OCI-LY3 (cell line): ENCODE measurements at regions not wholly inside any gene's neighbourhood (a gene's known extent, or its start where the extent isn't known, plus 50 kb on each side); places are given as distances from the start of the nearest gene placed in this dataset.

Source experiments
- EZH2phosphoT487 ChIP-seq: fragments of 200-600 bp; shearing (Covaris generic); IDR thresholded peaks from 2 replicates; pipeline ENCODE4 v1.6.1; 2018; ENCODE audit warnings: antibody characterized with exemption, mixed run types, low read depth
- TF ChIP-seq, protein P1 (sequence below): fragments of 200-600, 300-600 bp; sonication (generic); IDR thresholded peaks from 2 replicates; pipeline ENCODE4 v1.5.1; 2014; ENCODE audit warnings: antibody characterized with exemption, low read length, low read depth

DNA sequence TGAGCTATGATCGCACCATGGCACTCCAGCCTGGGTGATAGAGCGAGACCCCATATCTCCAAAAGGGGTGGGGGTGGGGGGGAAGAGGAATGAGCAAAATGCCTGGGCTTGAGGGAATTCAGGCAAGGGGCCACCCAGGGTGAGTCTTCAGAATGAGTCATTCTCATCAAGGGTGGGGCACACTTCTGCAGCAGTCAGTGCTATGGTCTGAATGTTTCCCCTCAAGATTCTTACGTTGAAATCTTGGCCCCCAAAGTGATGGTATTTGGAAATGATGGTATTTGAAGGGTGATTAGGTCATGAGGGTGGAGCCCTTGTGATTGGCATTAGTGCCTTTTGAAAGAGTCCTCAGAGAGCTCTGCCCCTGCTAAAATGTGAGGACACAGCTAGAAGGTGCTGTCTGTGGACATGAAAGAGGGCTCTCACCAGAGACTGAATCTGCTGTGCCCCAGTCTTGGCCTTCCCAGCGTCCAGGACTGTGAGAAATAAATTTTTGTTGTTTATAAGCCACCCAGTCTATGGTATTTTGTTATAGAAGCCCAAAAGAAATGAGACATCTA lies 86.4 kb upstream of the THY1 start:
- TF ChIP-seq, protein P1, sequence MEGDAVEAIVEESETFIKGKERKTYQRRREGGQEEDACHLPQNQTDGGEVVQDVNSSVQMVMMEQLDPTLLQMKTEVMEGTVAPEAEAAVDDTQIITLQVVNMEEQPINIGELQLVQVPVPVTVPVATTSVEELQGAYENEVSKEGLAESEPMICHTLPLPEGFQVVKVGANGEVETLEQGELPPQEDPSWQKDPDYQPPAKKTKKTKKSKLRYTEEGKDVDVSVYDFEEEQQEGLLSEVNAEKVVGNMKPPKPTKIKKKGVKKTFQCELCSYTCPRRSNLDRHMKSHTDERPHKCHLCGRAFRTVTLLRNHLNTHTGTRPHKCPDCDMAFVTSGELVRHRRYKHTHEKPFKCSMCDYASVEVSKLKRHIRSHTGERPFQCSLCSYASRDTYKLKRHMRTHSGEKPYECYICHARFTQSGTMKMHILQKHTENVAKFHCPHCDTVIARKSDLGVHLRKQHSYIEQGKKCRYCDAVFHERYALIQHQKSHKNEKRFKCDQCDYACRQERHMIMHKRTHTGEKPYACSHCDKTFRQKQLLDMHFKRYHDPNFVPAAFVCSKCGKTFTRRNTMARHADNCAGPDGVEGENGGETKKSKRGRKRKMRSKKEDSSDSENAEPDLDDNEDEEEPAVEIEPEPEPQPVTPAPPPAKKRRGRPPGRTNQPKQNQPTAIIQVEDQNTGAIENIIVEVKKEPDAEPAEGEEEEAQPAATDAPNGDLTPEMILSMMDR, result no peak
- no peak for TF ChIP-seq EZH2phosphoT487
